ENCODE measurements at regions not wholly inside any gene's neighbourhood (a gene's known extent, or its start where the extent isn't known, plus 50 kb on each side); places are given as distances from the start of the nearest gene placed in this dataset.

GRCh38 chr6:63371104-63371715, 51.4 kb upstream of the LGSN start:
- DNase-seq = no peak

GRCh38 chr6:63372951-63373533, 53.3 kb upstream of the LGSN start:
- peak; percentile 12 for DNase-seq

- no peak for DNase-seq
Measured at GRCh38 chr6:63389191-63389844, 69.5 kb upstream of the LGSN start.

GRCh38 chr6:63391203-63391970, 71.6 kb upstream of the LGSN start:
- DNase-seq = peak; percentile 24

GRCh38 chr6:63392092-63392724, 72.4 kb upstream of the LGSN start:
- no peak for DNase-seq

- no peak for DNase-seq
Measured at GRCh38 chr6:63394656-63395308, 75.0 kb upstream of the LGSN start.

- DNase-seq = no peak
Measured at GRCh38 chr6:63395381-63395780, 75.6 kb upstream of the LGSN start.

- DNase-seq = no peak
Measured at GRCh38 chr6:63403725-63404124, 83.9 kb upstream of the LGSN start.

GRCh38 chr6:63410435-63411426, 90.9 kb upstream of the LGSN start:
- DNase-seq = no peak

GRCh38 chr6:63415286-63415685, 95.5 kb upstream of the LGSN start:
- no peak for DNase-seq

GRCh38 chr6:63418741-63419140, 99.0 kb upstream of the LGSN start:
- peak; percentile 17 for DNase-seq

- no peak for DNase-seq
Measured at GRCh38 chr6:63424636-63425035, 104.9 kb upstream of the LGSN start.

GRCh38 chr6:63425493-63425892, 105.7 kb upstream of the LGSN start:
- no peak for DNase-seq

GRCh38 chr6:63426844-63427243, 107.1 kb upstream of the LGSN start:
- no peak for DNase-seq

GRCh38 chr6:63427951-63428350, 108.2 kb upstream of the LGSN start:
- no peak for DNase-seq

GRCh38 chr6:63430985-63431519, 111.3 kb upstream of the LGSN start:
- DNase-seq = no peak

- DNase-seq = no peak
Measured at GRCh38 chr6:63434943-63435342, 115.2 kb upstream of the LGSN start.

- no peak for DNase-seq
Measured at GRCh38 chr6:63436356-63436755, 116.6 kb upstream of the LGSN start.

GRCh38 chr6:63437058-63437457, 117.3 kb upstream of the LGSN start:
- no peak for DNase-seq

- DNase-seq = no peak
Measured at GRCh38 chr6:63440057-63440456, 120.3 kb upstream of the LGSN start.

- no peak for DNase-seq
Measured at GRCh38 chr6:63440594-63440993, 120.8 kb upstream of the LGSN start.

All from OCI-M1 (cell line).